ENCODE measurements at regions not wholly inside any gene's neighbourhood (a gene's known extent, or its start where the extent isn't known, plus 50 kb on each side); places are given as distances from the start of the nearest gene placed in this dataset.

DNA sequence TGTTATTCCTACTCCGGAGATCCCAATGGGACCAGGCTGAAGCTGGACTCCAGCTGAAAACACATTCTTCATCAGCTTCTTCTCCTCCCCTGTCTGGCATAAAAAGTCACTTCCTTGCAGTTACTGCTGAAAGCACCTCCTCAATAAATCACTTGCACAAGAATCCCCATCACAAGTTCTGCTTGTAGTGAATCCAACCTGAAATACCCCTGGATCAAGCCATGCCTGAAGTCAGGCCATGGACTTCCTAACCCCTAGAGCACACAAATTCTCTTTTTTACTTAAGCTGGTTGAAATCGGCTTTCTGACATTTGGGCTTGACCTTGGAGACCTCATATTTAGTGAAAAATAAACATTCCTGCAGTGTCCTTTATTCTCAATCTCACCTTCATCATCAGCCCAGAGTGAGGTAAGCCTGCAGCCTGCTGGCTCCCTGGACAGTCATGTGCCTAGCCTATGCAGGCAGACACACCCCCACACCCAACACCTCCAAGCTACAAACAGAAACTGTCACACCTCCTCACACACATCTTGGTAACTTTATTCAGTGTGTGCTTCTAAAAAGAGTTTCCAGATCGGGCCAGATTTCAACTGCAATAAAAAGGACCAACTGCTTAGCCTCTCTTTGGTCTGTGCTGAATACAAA, 51.5 kb upstream of the PTPRT start:
- no peak for DNase-seq (ENCODE audit: low read depth)

Measured in M059J (cell line).